GM04504 (cell line): ENCODE measurements at regions not wholly inside any gene's neighbourhood (a gene's known extent, or its start where the extent isn't known, plus 50 kb on each side); places are given as distances from the start of the nearest gene placed in this dataset.
A peak's percentile ranks its signal among the peaks of the same experiment; 100 is the strongest.
"Not testable (repeated sequence)": the region's sequence is repeated elsewhere in the genome, so short reads cannot be mapped to it uniquely, and the experiment has no call there.

Experiments
- DNase-seq: peaks from one replicate; pipeline ENCODE4 v3.0.0-alpha.2; 2012; ENCODE audit warnings: low read depth

DNA sequence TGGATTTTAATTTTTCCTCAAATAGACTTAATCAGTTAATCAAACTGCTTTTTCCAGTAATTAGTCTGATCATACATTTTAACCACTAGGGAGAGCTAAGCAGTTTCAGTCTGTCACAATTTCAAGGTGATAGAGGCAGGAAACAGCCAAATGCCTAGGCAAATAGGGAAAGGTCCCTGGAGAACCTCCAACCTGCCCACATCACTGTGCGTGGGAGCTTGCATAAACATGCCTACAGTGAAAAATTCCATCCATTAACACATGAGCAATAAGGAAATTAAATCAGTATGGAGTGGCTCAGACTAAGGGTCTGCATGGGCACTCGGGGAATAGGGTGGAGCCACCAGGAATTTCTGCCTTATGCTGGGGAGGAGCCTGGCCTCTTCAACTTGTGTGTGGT is 74.6 kb downstream of the AASDHPPT start:
- DNase-seq = no peak

DNA sequence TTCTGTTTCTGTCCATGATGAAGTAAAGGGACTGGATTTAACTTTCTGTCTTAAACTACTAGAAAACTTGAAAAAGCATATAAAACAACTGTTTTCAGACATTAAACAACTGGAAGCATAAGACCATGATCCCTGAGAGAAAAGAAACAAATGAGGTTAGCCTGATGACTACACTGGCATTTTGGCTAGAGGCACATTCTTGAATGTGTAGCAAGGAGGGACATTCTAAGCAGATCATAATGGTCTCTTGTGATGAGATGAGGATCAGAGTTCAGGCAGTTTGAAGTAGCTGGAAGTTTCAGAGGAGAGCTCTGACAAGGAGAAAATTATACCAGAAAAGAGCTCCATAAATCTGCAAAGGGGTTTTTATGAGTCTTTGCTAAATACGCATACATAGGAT is 75.4 kb downstream of the AASDHPPT start:
- DNase-seq = no peak

DNA sequence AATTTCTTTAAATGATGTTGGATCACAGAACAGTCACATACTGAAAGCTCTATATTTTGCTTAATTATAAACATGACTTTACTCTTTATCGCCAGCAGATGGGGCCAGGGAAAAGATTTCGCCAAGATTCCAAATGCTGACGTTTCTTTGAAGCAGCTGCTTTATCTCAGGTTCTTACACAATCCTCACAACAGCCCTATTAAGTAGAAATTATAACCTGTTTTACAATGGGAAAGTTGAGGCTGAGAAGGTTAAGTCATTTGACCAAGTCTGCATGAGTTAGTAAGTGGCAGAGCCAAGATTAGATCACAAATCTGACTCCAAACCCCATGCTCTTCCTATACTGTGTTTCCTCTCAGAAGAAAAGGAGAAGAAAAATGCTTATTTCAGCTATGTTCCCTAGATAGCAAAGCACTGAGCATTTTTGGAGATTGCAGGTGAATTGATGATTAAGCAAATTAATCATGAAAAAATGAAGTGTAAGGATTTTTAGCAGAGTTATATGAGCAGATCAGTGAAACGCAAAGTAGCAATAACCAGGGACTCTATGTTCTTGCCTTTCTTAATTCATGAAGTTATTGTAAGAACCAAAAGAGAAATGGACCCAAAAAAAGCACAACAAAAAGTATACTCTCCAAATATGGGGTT is 79.0 kb downstream of the AASDHPPT start:
- peak; percentile 44 for DNase-seq

DNA sequence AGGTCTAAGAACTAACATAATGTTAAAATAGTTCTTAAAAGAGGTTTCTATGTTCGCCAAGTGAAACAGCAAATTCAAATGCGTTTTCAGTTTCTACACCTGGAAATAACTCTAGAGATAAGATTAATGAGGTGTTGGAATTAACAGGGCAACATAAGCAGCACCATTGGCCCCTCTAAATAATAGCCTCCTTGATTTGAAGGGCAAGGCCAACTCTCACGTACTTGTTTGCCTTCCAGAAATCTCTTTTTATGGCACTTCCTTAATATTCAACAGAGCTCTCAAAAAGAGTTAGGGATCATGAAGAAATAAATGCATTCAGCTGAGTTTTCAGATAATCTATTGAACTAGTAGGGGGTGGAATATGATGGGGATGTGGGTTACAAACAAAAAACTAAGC is 80.9 kb downstream of the AASDHPPT start:
- no peak for DNase-seq

DNA sequence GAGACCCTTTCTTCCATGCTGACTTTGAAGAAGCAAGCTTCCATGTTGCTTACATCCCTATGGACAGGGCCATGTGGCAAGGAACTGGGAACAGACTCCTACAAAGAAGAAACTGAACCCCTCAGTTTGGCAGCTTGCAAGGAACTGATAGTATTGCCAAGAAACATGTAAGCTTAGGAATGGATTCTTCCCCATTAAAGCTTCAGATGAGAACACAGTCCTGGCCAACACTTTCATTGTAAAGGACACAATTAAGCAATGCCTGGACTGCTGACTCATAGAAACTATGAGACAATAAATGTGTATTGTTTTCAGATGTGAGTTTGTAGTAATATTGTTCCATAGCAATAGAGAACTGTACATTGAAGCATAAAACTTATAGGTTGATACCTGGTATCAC is 82.4 kb downstream of the AASDHPPT start:
- peak; percentile 26 for DNase-seq

DNA sequence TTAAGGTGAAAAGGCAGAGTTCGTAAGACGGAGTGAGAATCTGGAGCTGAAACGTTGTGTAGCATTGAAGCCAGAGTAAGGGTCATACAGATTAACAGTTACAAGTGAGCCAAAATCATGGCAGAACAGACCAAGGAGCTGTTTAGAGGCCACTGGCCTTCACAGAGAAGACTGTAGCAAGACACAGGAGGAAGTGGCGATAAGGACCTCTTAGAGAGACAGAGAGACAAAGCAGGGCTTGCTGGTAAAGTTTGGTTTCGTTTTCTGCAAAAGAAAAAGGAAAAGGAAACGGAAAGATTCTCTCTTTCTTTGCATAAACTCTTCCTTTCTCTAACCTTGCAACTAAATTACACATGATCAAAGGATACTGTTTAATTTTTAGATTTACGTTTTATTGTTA is 83.0 kb downstream of the AASDHPPT start:
- DNase-seq = no peak

DNA sequence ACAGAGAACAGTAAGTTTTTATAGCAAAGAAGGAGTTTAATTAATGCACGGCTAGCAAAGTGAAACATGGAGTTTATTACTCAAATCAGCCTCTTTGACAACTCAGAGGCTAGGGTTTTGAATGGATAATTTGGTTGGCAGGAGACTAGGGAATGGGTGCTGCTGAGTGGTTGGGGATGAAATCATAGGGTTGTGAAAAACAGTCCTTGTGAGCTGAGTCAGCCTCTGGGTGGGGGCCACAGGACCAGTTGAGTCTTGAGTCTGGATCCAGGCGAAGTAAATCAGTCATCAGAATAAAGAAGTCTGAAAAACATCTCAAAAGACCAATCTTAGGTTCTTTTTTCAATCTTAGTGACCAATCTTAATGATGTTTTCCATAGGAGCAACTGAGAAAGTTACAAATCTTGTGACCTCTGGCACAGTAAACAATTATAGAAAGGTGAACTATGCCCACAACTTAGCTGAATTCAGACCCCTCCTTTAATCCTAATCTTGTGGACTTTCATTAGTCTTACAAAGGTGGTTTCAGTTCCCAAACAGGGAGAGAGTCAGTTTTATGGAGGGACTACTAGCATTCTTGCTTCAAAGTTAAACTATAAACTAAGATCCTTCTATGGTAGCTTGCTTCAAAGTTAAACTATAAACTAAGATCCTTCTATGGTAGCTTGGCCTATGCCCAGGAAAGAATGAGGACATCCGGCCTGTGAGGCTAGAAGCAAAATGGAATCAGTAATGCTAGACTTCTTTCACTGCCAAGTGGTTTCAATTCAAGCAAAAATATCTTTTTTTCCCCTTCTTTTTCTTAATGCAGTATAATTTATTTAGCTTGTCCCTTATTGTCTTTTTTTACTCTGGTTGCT is 84.5 kb downstream of the AASDHPPT start:
- no peak for DNase-seq

DNA sequence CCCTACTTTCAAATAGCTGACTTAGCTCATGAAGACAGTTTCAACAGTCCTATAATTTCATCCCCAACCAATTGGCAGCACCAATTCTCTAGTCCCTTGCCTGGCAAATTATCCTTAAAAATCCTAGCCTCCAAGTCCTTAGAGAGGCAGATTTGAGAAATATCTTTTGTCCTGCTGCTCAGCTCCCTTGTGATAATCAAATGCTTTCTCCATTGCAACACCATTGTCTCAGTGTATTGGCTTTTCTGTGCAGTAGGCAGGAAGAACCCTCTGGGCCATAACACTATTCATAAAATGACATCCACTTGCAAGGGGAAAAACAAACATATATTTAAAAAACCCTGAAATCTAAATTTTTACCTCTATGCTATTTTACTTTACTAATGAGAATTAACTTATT is 89.6 kb downstream of the AASDHPPT start:
- no peak for DNase-seq

DNA sequence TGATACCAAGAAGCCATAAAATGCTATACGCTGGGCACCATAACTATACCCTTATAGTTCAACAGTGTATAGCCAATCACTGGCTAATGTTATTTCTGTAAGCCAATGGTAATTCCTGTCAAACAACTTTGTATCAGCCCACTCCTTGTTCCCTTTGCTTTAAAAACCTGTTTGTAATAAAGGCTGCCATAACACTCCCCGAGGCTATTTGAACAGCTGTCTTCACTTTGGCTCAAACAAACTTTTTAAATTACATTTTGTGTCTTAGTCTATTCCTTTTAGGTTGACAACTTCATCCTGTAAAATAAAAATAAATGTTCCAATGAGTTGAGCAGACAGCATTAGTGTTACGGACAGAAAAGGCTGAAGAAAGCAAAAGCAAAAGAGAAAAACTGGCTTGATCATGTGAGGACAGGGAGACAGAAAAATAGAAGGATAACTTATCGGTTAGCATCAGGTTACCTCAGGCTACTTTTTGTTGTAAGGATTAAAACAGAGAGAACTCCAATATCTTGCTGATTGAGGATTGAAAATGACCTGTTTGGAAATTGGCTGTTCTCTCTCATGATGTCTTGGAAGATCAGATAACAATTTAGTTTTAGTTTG is 95.0 kb downstream of the AASDHPPT start:
- peak; percentile 21 for DNase-seq

DNA sequence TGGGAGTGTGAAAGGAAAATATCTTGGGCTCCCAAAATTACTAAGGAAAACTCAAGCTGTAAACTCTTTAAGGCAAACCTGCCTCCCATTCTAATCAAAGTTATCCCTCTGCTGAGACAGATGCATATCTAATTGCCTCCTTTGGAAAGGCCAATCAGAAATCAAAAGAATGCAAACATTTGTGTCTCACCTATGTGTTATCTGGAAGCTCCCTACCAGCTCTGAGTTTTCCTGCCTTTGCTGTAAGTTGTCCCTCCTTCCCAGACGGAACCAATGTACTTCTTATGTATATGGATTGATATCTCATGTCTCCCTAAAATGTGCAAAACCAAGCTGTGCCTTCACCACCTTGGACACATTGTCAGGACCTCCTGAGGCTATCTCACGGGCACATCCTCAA is 95.8 kb downstream of the AASDHPPT start:
- no peak for DNase-seq

DNA sequence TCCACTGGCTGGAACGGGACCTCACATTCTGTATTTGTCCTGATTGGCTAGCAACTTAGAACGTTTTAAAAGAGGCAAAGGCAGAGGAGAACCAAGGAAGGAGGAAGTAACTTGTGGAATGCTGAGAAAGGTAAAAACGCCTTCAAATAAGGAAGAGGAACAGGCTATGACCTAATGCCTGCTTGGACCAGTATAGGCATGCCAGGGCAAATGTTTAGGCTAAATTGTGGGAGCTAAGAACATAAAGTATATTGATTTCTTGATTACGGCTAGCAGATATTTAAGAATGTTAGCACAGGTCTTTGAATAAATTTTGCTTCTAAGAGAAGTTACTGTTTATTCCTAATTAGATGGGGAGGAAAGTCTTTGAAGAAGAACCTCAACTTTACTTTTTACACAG is 96.5 kb downstream of the AASDHPPT start:
- not testable (repeated sequence) for DNase-seq

DNA sequence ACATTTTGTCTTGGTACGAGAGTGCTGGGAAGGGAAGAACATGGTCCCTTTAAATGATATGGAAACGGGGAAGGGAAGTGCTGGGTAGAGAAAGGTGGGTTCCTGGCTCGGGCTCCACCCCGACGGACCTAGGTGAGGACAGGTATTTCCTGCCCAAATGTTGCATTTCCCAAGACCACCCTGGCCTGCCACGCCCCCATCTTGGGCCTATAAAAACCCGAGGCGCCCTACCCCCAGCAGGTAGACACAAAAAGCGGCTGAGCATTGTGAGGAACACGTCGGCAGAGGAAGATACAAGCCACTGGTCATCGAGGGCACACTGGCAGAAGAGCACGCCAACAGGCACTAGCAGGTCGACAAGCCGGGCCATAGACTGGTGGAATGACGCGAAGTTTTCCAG is 99.4 kb downstream of the AASDHPPT start:
- DNase-seq = no peak

DNA sequence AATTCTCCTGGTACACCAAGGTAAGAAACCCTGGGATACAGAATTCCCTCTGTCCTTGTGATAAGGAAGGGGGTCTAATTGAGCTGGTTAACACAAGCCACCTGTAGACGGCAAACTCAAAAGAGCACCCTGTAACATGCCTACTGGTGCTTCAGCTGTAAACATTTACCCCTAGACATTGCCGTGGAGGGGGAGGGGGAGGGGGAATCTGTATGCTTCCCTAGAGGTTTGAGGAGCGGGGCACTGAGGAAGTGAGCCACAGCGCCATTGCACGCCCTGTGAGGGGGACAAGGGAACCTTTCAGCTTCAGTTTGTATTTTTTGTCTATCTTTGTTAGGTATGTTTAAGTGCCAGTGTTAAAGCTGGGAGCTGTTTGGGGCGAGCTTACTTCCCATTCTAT is 99.8 kb downstream of the AASDHPPT start:
- DNase-seq = no peak

DNA sequence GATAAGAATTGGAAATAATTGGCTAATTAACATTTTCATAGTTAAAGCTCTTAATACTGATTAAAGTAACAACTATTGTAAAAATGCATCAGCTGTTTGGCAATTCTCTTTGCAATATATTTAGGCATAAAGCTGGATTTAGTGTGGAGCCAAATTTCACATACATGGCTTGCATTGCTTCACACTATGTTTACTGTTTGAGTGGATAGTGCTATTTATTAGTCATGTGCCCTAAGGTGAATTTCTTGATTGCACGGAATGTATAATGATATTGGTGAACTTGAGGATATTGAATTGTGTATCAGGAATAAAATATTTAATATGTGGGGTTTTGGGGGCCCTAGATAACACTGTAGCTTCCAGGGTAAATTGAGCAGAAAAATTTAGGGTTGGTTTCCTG is 100.9 kb downstream of the AASDHPPT start:
- DNase-seq = no peak

DNA sequence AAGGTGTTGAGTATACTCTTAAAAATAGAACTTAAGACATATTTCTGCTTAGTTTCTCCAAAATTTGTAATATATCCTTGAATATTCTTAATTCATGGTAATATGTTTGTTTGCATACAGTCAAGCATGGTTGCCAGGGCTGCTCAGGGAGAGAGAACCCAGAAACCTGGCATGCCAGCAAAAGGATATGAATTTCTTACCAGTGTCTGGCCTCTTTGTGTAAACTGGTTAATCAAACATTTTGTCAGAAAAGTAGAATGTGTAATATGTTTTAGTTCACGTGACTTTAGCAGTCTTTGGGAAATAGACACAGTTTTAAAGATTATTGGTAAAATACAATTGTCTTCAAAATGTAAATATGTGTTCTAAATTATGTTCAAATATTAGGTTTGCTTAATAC is 101.6 kb downstream of the AASDHPPT start:
- no peak for DNase-seq

DNA sequence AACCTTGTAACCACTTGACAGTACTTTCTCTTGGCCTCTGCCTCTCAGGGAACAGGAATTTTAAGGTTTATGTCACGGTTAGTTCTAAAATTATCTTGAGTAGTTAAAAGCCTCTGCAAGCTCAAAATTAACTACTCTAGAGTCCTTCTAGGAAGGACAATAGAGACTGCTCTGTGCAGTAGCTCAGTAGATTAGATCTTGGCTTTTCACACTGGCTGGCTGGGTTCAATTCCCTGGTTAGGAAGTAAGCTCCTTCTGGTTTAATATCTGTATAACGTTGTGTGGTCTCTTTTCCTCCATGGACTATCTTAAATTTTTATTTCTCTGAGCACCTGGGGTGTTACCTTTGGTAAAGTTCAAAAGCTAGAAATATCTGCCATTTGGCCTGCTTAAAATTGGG is 109.2 kb downstream of the AASDHPPT start:
- no peak for DNase-seq

DNA sequence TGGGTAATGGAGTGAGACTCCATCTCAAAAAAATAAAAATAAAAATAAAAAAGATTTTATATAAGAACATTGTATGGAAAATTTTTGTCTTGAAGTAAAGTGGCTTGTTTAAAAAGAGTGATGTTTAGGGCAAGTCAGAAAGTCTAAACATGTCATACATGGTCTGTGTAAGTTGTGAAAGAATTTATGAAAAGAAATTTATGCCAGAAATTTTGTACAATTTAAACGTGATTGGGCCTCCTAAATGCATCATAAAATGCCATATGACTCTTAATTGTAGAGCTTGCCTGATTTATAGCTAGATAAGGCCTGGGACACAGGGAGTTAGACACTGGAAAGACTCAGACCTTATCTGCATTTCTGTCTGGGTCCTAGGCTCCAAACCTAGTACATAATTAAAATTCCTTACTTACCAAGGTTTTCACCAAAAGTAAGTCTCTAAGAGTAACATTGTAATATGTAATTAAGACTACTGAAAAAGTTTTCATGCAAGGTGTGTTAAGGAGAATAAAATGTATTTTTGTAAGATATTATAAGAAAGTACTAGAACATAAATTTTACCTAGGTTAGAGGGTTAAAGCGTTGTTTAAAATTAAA is 110.5 kb downstream of the AASDHPPT start:
- DNase-seq = no peak

DNA sequence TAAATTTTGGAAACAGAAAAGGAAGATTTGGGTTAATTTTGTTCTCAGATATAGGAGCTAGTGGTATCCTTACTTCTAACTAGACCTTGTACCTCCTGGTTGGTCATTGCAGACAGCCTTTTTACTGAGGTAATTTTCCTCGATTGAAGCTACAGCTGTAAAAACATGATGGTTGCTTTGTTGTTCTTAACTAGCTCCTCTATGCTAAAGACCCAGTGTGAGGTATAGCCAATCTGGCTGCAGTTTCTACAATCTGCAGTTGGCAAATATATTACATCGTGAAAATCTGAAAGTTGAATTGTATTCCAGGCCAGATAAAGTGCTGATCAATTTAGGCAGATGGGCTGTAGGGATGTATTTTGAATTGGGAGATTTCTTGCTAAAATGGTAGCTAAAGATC is 116.5 kb downstream of the AASDHPPT start:
- DNase-seq = no peak

DNA sequence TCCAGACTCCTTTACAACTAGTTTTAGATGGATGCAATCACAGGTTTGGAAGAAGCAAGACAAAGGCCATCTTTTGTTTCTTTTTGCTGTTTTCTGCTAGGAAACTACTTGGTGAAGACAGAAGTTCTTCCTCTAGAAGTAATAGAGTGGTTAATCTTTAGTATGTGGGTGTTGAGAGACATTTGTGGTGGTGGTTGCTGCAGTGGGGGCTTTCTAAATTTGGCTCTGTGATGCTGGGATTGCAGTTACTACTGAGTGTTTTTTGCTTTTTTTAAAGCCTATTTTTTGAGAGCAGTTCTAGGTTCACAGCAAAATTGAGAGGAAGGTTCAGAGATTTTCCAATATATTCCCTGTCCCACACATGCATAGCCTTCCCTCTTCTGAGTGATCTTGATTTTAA is 120.0 kb downstream of the AASDHPPT start:
- no peak for DNase-seq

DNA sequence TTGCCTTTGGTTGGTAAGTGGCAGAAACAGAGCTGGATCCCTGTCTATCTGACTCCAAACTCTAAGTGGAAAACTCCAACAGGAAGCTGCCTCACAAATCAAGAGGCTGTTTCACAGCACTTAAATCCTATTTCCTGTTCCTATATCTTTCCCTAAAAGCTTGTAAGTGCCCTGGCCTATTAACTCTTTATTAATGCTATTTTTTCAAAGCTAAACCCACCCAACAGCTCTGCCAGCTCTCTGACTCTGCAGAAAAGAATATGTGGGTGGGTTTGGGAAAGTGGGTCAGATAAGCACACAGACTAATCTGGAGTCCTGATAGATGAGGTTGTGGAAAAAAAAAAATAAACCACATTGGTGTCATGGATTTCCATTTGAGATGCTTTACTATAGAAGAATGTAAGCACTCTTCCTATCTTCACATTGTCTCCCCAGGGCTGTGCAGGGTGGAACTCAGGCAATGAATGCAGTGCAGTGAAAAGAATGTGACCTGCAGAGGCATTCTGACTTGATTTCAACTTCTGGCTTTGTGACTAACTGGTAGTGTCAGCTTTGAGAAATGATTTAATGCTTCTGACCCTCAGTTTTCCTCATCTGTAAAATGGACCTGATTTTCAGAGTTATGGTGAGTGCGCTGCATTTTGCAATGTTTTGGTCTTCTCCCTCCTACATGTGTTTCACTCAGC is 125.6 kb downstream of the AASDHPPT start:
- DNase-seq = no peak

DNA sequence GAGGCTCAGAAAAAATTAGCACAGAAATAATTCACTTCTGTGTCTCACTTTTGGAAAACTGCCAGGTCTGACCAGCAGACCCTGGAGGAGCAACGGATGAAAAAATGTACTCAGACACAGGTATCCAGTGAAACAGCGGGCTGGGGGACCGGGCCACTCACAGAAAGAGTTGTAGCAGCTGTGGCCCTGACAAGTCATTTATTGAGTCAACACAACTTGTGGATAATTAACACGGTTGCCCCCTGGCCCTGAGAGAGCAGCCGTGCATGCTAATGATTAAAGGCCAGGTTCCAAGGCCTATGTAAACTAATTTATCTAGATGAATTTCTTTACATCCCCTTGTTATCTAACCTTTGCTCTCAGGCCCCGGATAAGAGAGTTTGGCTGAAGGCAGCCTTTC is 131.3 kb downstream of the AASDHPPT start:
- no peak for DNase-seq

DNA sequence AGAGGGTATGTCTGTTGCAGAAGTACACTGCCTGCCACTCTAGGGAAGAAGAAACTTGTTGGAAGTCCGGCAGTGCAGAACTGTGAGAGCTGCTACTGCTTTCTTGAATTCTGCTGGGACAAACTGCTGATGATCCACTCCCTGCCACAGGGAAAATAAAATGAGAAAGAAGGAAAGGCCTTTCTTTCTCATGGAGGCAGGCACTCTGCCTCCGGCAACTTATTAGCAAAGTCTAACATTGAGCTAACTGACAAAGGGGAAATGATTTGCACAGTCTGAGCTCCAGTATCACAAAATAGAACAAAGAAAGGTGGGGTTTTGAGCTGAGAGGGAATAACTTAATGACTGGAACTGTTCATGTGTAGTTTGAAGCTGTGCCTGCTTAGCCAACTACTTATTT is 134.6 kb downstream of the AASDHPPT start:
- DNase-seq = no peak
